AG09309 (cell line): ENCODE measurements at regions not wholly inside any gene's neighbourhood (a gene's known extent, or its start where the extent isn't known, plus 50 kb on each side); places are given as distances from the start of the nearest gene placed in this dataset.
"Not testable (repeated sequence)": the region's sequence is repeated elsewhere in the genome, so short reads cannot be mapped to it uniquely, and the experiment has no call there.

Source experiments
- DNase-seq: peaks from one replicate; pipeline ENCODE4 v3.0.0-alpha.2; 2010; ENCODE audit warnings: low read depth
- H3K4me3 ChIP-seq: 2 replicates; pipeline ENCODE4 v1.5.1; 2011; ENCODE audit warnings: mild to moderate bottlenecking, low read depth, low read length, moderate library complexity; ENCODE audit not compliant: control insufficient read depth
- CTCF ChIP-seq: IDR thresholded peaks from 2 replicates; pipeline ENCODE4 v1.5.1; 2011; ENCODE audit warnings: mild to moderate bottlenecking, low read depth, low read length, inconsistent platforms; ENCODE audit not compliant: insufficient read depth, control insufficient read depth; ENCODE audit errors: missing control alignments

- no peak overlapping the region for H3K4me3 ChIP-seq
- no peak for DNase-seq
- TF ChIP-seq CTCF: no peak
These were observed 124.6 kb upstream of the TBCA start for GRCh38 chr5:77900691-77901090.

GRCh38 chr5:77898385-77898784 is 122.2 kb upstream of the TBCA start:
- no peak for TF ChIP-seq CTCF
- DNase-seq: no peak
- no peak overlapping the region for H3K4me3 ChIP-seq

- no peak for DNase-seq
- no peak for TF ChIP-seq CTCF
- no peak overlapping the region for H3K4me3 ChIP-seq
These were observed 120.2 kb upstream of the TBCA start for GRCh38 chr5:77896338-77896737.

- DNase-seq, H3K4me3 ChIP-seq: not testable (repeated sequence)
These were observed 118.0 kb upstream of the TBCA start for GRCh38 chr5:77894103-77894502.

- no peak for TF ChIP-seq CTCF
- no peak overlapping the region for H3K4me3 ChIP-seq
- peak; percentile 86 for DNase-seq
These were observed 117.2 kb upstream of the TBCA start for GRCh38 chr5:77893225-77893860.

- TF ChIP-seq CTCF: no peak
- no peak overlapping the region for H3K4me3 ChIP-seq
- DNase-seq: no peak
These were observed 116.2 kb upstream of the TBCA start for GRCh38 chr5:77892061-77893010.

GRCh38 chr5:77885519-77885918 is 109.4 kb upstream of the TBCA start:
- no peak overlapping the region for H3K4me3 ChIP-seq
- no peak for DNase-seq
- no peak for TF ChIP-seq CTCF
